HUES48 (cell line): ENCODE measurements at regions not wholly inside any gene's neighbourhood (a gene's known extent, or its start where the extent isn't known, plus 50 kb on each side); places are given as distances from the start of the nearest gene placed in this dataset.
A peak's percentile ranks its signal among the peaks of the same experiment; 100 is the strongest.
"Not testable (repeated sequence)": the region's sequence is repeated elsewhere in the genome, so short reads cannot be mapped to it uniquely, and the experiment has no call there.

Experiments
- H3K27ac ChIP-seq: one replicate; pipeline ENCODE4 v1.7.0; 2013; ENCODE audit warnings: low read depth, low read length, inconsistent platforms
- H3K27me3 ChIP-seq: 2 replicates; pipeline ENCODE4 v1.6.1; 2013; ENCODE audit warnings: mild to moderate bottlenecking, low read length; ENCODE audit not compliant: control insufficient read depth, insufficient read depth
- H3K36me3 ChIP-seq: 2 replicates; pipeline ENCODE4 v1.6.1; 2013; ENCODE audit warnings: low read length; ENCODE audit not compliant: control insufficient read depth, insufficient read depth
- H3K4me1 ChIP-seq: 2 replicates; pipeline ENCODE4 v1.6.1; 2013; ENCODE audit warnings: mild to moderate bottlenecking, low read length; ENCODE audit not compliant: control insufficient read depth, insufficient read depth
- H3K4me3 ChIP-seq: 2 replicates; pipeline ENCODE4 v1.5.1; 2013; ENCODE audit warnings: mild to moderate bottlenecking, low read depth, low read length
- H3K9ac ChIP-seq: 2 replicates; pipeline ENCODE4 v1.6.1; 2013; ENCODE audit warnings: mild to moderate bottlenecking, low read depth, low read length, moderate library complexity
- H3K9me3 ChIP-seq: 2 replicates; pipeline ENCODE4 v1.6.1; 2013; ENCODE audit warnings: low read length; ENCODE audit not compliant: control insufficient read depth, insufficient read depth

- H3K36me3 ChIP-seq, H3K4me3 ChIP-seq, H3K27me3 ChIP-seq, H3K9me3 ChIP-seq, H3K4me1 ChIP-seq, H3K27ac ChIP-seq, H3K9ac ChIP-seq: not testable (repeated sequence)
These were observed 93.2 kb downstream of the PROP1 start for GRCh38 chr5:177902806-177903205.

- not testable (repeated sequence) for H3K4me3 ChIP-seq, H3K9me3 ChIP-seq, H3K9ac ChIP-seq, H3K27me3 ChIP-seq, H3K36me3 ChIP-seq, H3K27ac ChIP-seq, H3K4me1 ChIP-seq
These were observed 96.0 kb downstream of the PROP1 start for GRCh38 chr5:177900066-177900465.

- H3K27me3 ChIP-seq, H3K9ac ChIP-seq, H3K4me1 ChIP-seq, H3K36me3 ChIP-seq, H3K9me3 ChIP-seq, H3K4me3 ChIP-seq, H3K27ac ChIP-seq: not testable (repeated sequence)
These were observed 101.2 kb downstream of the PROP1 start for GRCh38 chr5:177894681-177895453.

- not testable (repeated sequence) for H3K36me3 ChIP-seq, H3K27ac ChIP-seq, H3K27me3 ChIP-seq, H3K9ac ChIP-seq, H3K4me1 ChIP-seq, H3K9me3 ChIP-seq, H3K4me3 ChIP-seq
These were observed 103.7 kb downstream of the PROP1 start for GRCh38 chr5:177892357-177892665.

DNA sequence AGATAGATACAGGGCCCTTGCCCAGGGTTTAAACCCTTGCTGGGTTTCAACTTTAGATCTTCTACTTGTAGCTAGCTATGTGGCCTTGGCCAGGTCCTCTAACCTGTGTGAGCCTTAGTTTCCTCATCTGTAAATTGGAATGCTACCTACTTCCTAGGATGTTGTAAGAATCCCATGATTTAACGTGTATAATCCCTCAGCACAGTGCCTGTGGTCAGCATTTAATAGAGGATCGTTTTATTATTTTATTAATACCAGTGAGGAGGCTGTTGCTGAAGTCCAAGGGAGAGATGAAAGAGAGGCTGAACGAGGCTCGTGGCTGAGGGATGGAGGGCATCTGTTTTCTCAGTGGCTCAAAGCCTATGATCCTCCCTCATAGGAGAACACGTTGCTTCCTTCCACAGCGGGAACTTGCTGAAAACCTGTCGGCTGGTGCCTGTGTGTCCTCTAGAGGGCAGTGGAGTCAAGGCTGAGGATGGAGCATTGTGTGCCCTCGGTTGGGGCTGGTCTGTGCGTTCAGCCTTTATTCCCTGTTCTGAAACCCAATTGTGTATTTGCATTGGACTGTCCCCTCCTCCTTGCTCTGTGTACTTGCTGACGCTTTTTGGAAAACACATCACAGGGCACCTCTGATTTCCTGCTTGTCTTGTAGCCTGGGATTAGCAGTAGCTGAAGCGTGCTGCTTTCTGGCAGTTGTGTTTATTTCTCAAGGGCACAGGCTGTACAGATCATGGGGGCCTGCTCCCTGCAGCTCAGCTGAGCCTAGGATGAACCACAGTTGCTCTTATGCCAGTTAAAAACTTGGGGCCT, 104.3 kb downstream of the PROP1 start:
- not testable (repeated sequence) for H3K4me1 ChIP-seq, H3K9me3 ChIP-seq, H3K27ac ChIP-seq, H3K36me3 ChIP-seq, H3K27me3 ChIP-seq, H3K4me3 ChIP-seq, H3K9ac ChIP-seq

GRCh38 chr5:177883295-177883694, 100.6 kb upstream of the FAM153A start:
- H3K36me3 ChIP-seq, H3K9me3 ChIP-seq, H3K4me3 ChIP-seq, H3K27me3 ChIP-seq, H3K4me1 ChIP-seq, H3K27ac ChIP-seq, H3K9ac ChIP-seq: not testable (repeated sequence)

- H3K9me3 ChIP-seq, H3K4me1 ChIP-seq, H3K27ac ChIP-seq, H3K36me3 ChIP-seq, H3K9ac ChIP-seq, H3K27me3 ChIP-seq: not testable (repeated sequence)
- H3K4me3 ChIP-seq: peak overlapping the region; percentile 60
These were observed 93.2 kb upstream of the FAM153A start for GRCh38 chr5:177875900-177876238.

DNA sequence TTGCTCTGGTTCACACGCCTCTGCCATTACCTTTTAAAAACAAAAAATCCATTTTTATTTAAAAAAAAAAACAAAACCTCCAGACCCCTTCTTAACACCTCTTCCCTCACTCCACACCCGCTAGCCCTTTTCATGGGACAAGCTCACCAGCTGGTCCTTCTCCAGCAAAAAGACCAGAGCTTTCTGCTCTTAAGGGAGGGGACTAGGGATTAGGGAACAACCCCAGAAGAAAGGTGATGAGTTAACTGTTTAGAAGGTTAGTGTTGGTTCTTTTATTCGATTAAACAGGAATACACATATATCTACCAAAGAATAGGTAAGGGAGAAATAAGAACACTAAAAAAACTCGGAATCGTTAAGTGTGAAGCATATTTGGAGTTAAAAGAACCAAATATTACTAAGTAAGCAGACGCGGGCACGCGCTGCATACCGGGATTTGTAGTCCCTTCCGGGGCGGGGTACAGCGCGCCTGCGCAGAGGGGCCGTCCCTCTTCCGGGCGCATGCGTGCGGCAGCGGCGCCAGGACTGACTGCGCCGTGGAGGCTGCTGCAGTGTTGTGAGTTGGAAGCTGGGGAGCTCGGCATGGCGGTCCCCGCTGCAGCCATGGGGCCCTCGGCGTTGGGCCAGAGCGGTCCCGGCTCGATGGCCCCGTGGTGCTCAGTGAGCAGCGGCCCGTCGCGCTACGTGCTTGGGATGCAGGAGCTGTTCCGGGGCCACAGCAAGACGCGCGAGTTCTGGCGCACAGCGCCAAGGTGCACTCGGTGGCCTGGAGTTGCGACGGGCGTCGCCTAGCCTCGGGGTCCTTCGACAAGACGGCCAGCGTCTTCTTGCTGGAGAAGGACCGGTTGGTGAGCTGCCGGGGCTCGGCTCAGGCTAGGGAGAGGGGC, 92.6 kb upstream of the FAM153A start:
- not testable (repeated sequence) for H3K27ac ChIP-seq, H3K36me3 ChIP-seq, H3K27me3 ChIP-seq, H3K9ac ChIP-seq, H3K4me1 ChIP-seq, H3K9me3 ChIP-seq
- H3K4me3 ChIP-seq: peak overlapping the region; percentile 60

DNA sequence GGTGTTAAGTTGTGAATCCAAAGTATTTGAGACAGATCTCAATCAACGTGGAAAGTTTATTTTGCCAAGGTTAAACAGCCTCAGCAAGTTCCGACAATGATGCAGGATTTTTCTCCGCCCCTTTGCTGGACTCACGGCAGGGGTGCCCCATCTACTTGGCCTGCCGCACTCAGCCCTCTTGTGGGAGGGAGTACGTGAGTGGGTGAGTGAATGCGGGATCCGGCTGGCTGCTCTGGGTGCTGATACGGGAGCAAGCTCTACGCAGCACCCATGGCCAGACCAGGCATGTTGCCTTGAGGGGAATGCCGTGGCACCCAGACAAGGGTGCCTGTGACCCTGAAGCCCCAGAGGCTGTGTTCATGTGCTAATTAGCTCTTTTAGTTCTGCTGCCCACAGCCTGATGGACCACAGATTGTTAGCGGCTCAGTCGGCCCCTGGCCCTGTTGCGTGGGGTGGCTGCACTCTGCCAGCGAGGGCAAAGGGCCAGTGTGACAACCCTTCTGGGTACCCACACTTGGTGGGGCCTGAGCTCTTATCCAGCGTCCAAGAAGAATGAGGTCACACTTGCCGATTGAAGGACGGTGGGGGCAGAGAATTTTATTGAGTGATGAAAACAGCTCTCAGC, 81.2 kb upstream of the FAM153A start:
- H3K27me3 ChIP-seq, H3K36me3 ChIP-seq, H3K9ac ChIP-seq, H3K4me3 ChIP-seq, H3K4me1 ChIP-seq, H3K27ac ChIP-seq, H3K9me3 ChIP-seq: not testable (repeated sequence)

DNA sequence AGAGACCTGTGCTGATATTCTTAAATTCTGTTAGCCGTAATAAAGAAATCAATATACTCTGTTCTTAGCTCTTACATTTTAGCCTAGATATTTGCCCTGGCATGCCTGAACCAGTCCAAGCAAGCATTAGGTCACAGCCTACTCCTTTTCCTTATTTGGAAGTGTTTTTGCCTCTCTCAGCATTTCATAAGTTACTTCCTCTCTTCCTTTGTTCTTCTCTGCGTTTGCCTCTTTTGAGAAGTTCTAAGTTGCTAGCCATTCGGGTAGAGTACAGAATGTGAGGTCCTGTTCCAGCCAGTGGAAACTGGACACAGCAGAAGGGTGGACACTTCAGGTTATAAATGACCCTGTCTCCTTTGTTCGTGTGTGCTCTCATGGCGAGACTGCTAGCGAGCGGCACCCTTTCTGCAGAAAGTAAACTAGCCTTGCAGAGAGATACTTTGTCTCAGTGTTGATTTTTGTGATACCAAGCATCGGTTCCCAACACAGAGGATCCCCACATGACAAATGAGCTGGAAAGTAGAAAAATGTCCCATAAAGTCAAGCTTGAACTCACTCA, 75.0 kb upstream of the FAM153A start:
- H3K9me3 ChIP-seq, H3K4me1 ChIP-seq, H3K4me3 ChIP-seq, H3K9ac ChIP-seq, H3K36me3 ChIP-seq, H3K27me3 ChIP-seq, H3K27ac ChIP-seq: not testable (repeated sequence)
